Tibial nerve (tissue), 4 donors: ENCODE measurements at regions not wholly inside any gene's neighbourhood (a gene's known extent, or its start where the extent isn't known, plus 50 kb on each side); places are given as distances from the start of the nearest gene placed in this dataset.

Source experiments
- DNase-seq, 2 donors: peaks; one replicate each; pipeline ENCODE4 v3.0.0-alpha.2; 2019; ENCODE audit warnings: low spot score in 2 of 2
- H3K27ac ChIP-seq, 4 donors: fragments of 200-600 bp; sonication (generic) in 3 of 4; one replicate each; pipeline ENCODE4 v1.5.1; 2017 to 2019; ENCODE audit warnings: mild to moderate bottlenecking in 1 of 4
- H3K27me3 ChIP-seq, 2 donors: fragments of 200-600 bp; sonication (generic) in 1 of 2; one replicate each; pipeline versions ENCODE4 v1.5.1 to v1.6.0; 2017 to 2019
- H3K36me3 ChIP-seq, 3 donors: fragments of 200-600 bp; sonication (generic); one replicate each; pipeline ENCODE4 v1.5.1; 2018 to 2019
- H3K4me1 ChIP-seq, 4 donors: fragments of 200-600 bp; sonication (generic) in 3 of 4; one replicate each; pipeline ENCODE4 v1.5.1; 2017 to 2019
- H3K4me3 ChIP-seq, 4 donors: fragments of 200-600 bp; sonication (generic) in 3 of 4; one replicate each; pipeline ENCODE4 v1.5.1; 2017 to 2019; ENCODE audit warnings: mild to moderate bottlenecking in 1 of 4, moderate library complexity in 1 of 4
- H3K9me3 ChIP-seq, 4 donors: fragments of 200-600 bp; sonication (generic) in 3 of 4; one replicate each; pipeline ENCODE4 v1.5.1; 2017 to 2019
- EP300 ChIP-seq, 2 donors: sonication (generic); formaldehyde crosslinking; IDR thresholded peaks; one replicate each; pipeline ENCODE4 v1.6.1; 2017; ENCODE audit warnings: antibody characterized with exemption in 2 of 2, mild to moderate bottlenecking in 1 of 2
- POLR2A ChIP-seq, 2 donors: fragments of 450-650 bp; IDR thresholded peaks; one replicate each; pipeline ENCODE4 v1.6.1; 2017; ENCODE audit warnings: antibody characterized with exemption in 2 of 2, mild to moderate bottlenecking in 2 of 2, moderate library complexity in 2 of 2
- WGBS, 2 donors: methylation state at CpG; one replicate each; pipeline ENCODE4 v1.1.5; 2018; 5-methylcytosine and 5-hydroxymethylcytosine counted together
- TF ChIP-seq, protein P1 (sequence below), 5 experiments: fragments of 200-600 bp in 3 of 5; fragments of 450-650 bp in 2 of 5; sonication (generic) in 3 of 5; IDR thresholded peaks; one replicate each; pipeline ENCODE4 v1.5.1; 2016 to 2019; ENCODE audit warnings: antibody characterized with exemption in 5 of 5, mild to moderate bottlenecking in 3 of 5, moderate library complexity in 2 of 5

DNA sequence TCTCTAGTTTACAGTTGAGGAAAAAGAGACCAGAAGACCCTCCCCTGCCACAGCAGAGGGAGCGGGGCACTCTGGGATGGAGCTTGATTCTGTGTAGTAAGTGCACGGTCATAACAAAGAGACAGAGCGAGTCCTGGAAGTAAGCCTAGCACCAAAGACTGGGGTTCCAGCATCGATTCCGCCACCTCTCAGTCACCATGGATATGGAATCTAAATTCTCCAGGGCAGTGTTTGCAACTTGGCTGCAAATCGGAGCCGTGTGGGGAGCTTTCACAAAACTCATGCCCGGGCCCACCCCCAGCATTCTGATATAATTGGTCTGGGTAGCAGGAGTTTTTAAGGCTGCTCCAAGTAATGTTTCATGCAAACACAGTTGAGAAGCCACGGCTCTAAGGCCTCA is 129.5 kb upstream of the OPCML start:
- Histone ChIP-seq H3K36me3 (no peaks in the 10 kb centered on the region), H3K4me1 (no peaks in the 10 kb centered on the region), H3K27ac (no peak overlapping the region), H3K4me3 (no peak overlapping the region), H3K9me3 (peaks cover 0 to 9% (median 0%) of the 10 kb centered on the region in 4 donors), H3K27me3 (no peaks in the 10 kb centered on the region)
- WGBS, 2 donors: 80 to 91% methylated on average over 9 of the region's 9 CpGs
- TF ChIP-seq EP300 (IDR thresholded peaks at IDR 0.05) (no peak), POLR2A (IDR thresholded peaks at IDR 0.05) (no peak)
- TF ChIP-seq, protein P1, sequence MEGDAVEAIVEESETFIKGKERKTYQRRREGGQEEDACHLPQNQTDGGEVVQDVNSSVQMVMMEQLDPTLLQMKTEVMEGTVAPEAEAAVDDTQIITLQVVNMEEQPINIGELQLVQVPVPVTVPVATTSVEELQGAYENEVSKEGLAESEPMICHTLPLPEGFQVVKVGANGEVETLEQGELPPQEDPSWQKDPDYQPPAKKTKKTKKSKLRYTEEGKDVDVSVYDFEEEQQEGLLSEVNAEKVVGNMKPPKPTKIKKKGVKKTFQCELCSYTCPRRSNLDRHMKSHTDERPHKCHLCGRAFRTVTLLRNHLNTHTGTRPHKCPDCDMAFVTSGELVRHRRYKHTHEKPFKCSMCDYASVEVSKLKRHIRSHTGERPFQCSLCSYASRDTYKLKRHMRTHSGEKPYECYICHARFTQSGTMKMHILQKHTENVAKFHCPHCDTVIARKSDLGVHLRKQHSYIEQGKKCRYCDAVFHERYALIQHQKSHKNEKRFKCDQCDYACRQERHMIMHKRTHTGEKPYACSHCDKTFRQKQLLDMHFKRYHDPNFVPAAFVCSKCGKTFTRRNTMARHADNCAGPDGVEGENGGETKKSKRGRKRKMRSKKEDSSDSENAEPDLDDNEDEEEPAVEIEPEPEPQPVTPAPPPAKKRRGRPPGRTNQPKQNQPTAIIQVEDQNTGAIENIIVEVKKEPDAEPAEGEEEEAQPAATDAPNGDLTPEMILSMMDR (IDR thresholded peaks at IDR 0.05): no peak
- DNase-seq: no peak

DNA sequence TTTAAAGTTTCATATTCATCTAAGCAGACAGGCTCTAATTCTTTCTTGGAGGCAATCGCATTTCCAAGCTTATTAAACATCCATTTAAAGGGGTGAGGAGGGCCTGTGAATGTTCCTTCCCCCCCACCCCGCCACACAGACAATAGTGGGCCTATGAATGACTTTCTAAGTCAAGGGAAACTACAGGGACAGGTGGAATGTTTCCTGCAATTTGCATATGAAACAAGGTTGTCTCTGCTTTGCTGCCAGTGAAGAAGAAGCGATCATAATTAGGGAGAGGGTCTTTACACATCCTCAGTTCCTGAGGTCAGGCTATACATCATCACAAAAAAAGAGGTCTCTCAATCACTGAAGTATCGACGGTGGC is 127.9 kb upstream of the OPCML start:
- peaks cover 0 to 17% (median 0%) of the 10 kb centered on the region in 4 donors for H3K9me3 ChIP-seq
- H3K4me3 ChIP-seq: no peak overlapping the region
- H3K27ac ChIP-seq: no peak overlapping the region
- 68 to 78% methylated on average over 5 of the region's 5 CpGs for WGBS, 2 donors
- DNase-seq: no peak
- no peak for TF ChIP-seq EP300 (IDR thresholded peaks at IDR 0.05)
- no peak for TF ChIP-seq POLR2A (IDR thresholded peaks at IDR 0.05)
- TF ChIP-seq, protein P1 (IDR thresholded peaks at IDR 0.05): no peak
- no peaks in the 10 kb centered on the region for H3K27me3 ChIP-seq
- H3K36me3 ChIP-seq: no peaks in the 10 kb centered on the region
- H3K4me1 ChIP-seq: no peaks in the 10 kb centered on the region

DNA sequence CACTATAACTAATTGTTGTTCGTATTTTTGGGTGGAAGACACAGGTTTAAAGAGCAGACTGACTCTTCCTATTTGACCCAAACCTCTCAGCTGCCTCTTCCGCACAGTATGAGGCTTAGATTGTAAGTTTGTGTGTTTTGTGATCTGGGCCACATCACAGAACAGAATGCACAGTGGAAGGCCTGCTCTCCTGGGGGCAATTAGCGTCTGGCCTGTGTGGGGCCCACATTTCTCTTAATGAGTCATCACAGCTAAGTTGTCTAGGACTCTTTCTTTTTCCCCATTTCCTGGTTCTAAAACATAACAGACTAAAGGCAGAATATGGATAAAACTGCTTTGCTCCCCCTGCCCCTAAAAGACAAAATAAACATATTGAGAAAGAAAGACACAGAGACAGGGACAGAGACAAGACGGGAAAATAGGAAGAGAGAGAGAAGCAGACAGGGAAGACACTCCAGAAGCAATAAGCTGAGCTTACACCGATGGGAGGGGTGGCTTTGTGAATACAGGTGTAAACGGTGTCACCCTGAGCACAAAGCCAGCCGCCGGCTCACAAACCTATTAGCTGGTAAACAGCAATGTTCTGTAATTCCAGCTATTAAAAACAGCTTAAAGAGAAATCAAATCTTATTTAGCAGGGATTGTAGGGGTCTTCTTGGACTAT is 127.4 kb upstream of the OPCML start:
- no peaks in the 10 kb centered on the region for H3K4me1 ChIP-seq
- no peaks in the 10 kb centered on the region for H3K27me3 ChIP-seq
- no peak overlapping the region for H3K4me3 ChIP-seq
- TF ChIP-seq POLR2A (IDR thresholded peaks at IDR 0.05) (no peak), EP300 (IDR thresholded peaks at IDR 0.05) (no peak)
- TF ChIP-seq, protein P1 (IDR thresholded peaks at IDR 0.05): no peak
- no peak for DNase-seq
- 42 to 46% methylated on average over 8 of the region's 8 CpGs for WGBS, 2 donors
- H3K9me3 ChIP-seq: peaks cover 0 to 17% (median 0%) of the 10 kb centered on the region in 4 donors
- no peak overlapping the region for H3K27ac ChIP-seq
- H3K36me3 ChIP-seq: no peaks in the 10 kb centered on the region

DNA sequence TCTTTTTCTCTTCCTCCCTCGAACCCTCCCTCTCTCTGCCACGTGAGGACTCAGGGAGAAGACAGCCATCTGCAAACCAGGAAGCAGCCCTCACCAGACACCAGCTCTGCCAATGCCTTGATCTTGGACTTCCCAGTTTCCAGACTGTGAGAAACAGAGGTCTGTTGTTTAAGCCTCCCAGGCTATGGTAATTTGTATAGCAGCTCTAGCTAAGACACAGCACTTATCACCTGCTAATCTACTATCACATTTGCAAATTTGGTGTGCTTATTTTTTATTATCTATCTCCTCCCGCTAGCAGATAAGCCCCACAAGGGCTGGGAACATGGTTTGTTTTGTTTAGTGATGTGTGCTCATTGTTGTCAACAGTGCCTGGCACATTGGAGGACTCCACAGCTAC is 124.8 kb upstream of the OPCML start:
- Histone ChIP-seq H3K27me3 (no peaks in the 10 kb centered on the region), H3K9me3 (peaks cover 0 to 17% (median 0%) of the 10 kb centered on the region in 4 donors), H3K36me3 (no peaks in the 10 kb centered on the region), H3K27ac (no peak overlapping the region), H3K4me1 (no peaks in the 10 kb centered on the region), H3K4me3 (no peak overlapping the region)
- WGBS, 2 donors: 71 to 72% methylated on average over 3 of the region's 3 CpGs
- TF ChIP-seq, protein P1 (IDR thresholded peaks at IDR 0.05): no peak
- TF ChIP-seq POLR2A (IDR thresholded peaks at IDR 0.05) (no peak), EP300 (IDR thresholded peaks at IDR 0.05) (no peak)
- DNase-seq: no peak

DNA sequence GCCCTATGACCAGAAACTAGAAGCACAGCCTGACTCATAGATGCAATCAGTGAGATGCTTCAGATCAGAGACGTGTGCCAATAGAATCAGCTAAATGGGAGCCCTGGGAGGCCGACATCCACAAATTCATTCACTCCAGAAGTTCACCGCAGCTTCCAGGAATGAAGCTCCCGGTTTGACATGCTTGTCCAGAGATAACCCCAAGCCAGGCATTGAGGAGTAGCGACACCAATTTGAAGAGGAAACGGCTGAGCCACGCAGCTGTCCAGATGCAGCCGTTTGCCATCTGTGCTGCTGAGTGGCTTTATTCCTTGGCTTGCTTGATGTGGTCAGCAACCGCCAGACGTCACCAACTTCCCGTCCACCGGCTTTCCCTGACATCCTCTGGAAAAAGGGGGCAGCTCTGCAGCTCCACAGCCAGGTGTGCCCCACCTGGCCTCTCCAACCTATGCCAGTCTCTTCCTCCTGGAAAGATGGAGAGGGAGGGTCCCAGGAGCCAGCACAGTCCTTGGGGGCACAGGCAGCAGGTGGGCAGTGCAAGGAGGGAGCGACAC is 123.9 kb upstream of the OPCML start:
- Histone ChIP-seq H3K4me1 (no peaks in the 10 kb centered on the region), H3K27ac (no peak overlapping the region), H3K36me3 (no peaks in the 10 kb centered on the region), H3K27me3 (no peaks in the 10 kb centered on the region), H3K9me3 (peaks cover 0 to 17% (median 0%) of the 10 kb centered on the region in 4 donors), H3K4me3 (no peak overlapping the region)
- DNase-seq: no peak
- TF ChIP-seq, protein P1 (IDR thresholded peaks at IDR 0.05): no peak
- no peak for TF ChIP-seq POLR2A (IDR thresholded peaks at IDR 0.05)
- TF ChIP-seq EP300 (IDR thresholded peaks at IDR 0.05): no peak
- WGBS, 2 donors: 66 to 75% methylated on average over 13 of the region's 13 CpGs
